NCI-H2171 (cell line): ENCODE measurements at regions not wholly inside any gene's neighbourhood (a gene's known extent, or its start where the extent isn't known, plus 50 kb on each side); places are given as distances from the start of the nearest gene placed in this dataset.

Experiments used
- DNase-seq: peaks from one replicate; lab custom pipeline; 2025; lab: John Stamatoyannopoulos, UW

GRCh38 chr3:43783987-43784639 is 93.4 kb downstream of the ABHD5 start:
- no peak for DNase-seq

- DNase-seq = no peak
Observed at GRCh38 chr3:43784640-43785011, 93.9 kb downstream of the ABHD5 start.

- DNase-seq = no peak
Observed at GRCh38 chr3:43785551-43785950, 94.8 kb downstream of the ABHD5 start.

- DNase-seq = no peak
Observed at GRCh38 chr3:43786102-43786501, 95.4 kb downstream of the ABHD5 start.

GRCh38 chr3:43786526-43787305 is 96.0 kb downstream of the ABHD5 start:
- DNase-seq = no peak

GRCh38 chr3:43787330-43787729 is 96.6 kb downstream of the ABHD5 start:
- DNase-seq = no peak

GRCh38 chr3:43789028-43789427 is 98.3 kb downstream of the ABHD5 start:
- DNase-seq = no peak

- no peak for DNase-seq
Observed at GRCh38 chr3:43790060-43790459, 99.3 kb downstream of the ABHD5 start.

GRCh38 chr3:43790476-43790875 is 99.7 kb downstream of the ABHD5 start:
- no peak for DNase-seq

- DNase-seq = no peak
Observed at GRCh38 chr3:43791246-43791645, 100.5 kb downstream of the ABHD5 start.

GRCh38 chr3:43792904-43793303 is 102.2 kb downstream of the ABHD5 start:
- DNase-seq = no peak

- DNase-seq = no peak
Observed at GRCh38 chr3:43793648-43794372, 103.1 kb downstream of the ABHD5 start.

GRCh38 chr3:43794776-43795175 is 104.0 kb downstream of the ABHD5 start:
- no peak for DNase-seq

- DNase-seq = no peak
Observed at GRCh38 chr3:43795491-43795890, 104.8 kb downstream of the ABHD5 start.

- no peak for DNase-seq
Observed at GRCh38 chr3:43796041-43796596, 105.4 kb downstream of the ABHD5 start.

GRCh38 chr3:43797794-43798193 is 107.1 kb downstream of the ABHD5 start:
- DNase-seq = no peak

GRCh38 chr3:43810797-43811196 is 120.1 kb downstream of the ABHD5 start:
- no peak for DNase-seq

- DNase-seq = no peak
Observed at GRCh38 chr3:43814461-43814860, 123.7 kb downstream of the ABHD5 start.

GRCh38 chr3:43816372-43816771 is 125.6 kb downstream of the ABHD5 start:
- no peak for DNase-seq

GRCh38 chr3:43817064-43817463 is 126.3 kb downstream of the ABHD5 start:
- DNase-seq = no peak

- DNase-seq = no peak
Observed at GRCh38 chr3:43817825-43818224, 127.1 kb downstream of the ABHD5 start.

GRCh38 chr3:43818229-43818628 is 127.5 kb downstream of the ABHD5 start:
- DNase-seq = no peak
